ENCODE measurements at regions not wholly inside any gene's neighbourhood (a gene's known extent, or its start where the extent isn't known, plus 50 kb on each side); places are given as distances from the start of the nearest gene placed in this dataset.
A peak's percentile ranks its signal among the peaks of the same experiment; 100 is the strongest.

DNA sequence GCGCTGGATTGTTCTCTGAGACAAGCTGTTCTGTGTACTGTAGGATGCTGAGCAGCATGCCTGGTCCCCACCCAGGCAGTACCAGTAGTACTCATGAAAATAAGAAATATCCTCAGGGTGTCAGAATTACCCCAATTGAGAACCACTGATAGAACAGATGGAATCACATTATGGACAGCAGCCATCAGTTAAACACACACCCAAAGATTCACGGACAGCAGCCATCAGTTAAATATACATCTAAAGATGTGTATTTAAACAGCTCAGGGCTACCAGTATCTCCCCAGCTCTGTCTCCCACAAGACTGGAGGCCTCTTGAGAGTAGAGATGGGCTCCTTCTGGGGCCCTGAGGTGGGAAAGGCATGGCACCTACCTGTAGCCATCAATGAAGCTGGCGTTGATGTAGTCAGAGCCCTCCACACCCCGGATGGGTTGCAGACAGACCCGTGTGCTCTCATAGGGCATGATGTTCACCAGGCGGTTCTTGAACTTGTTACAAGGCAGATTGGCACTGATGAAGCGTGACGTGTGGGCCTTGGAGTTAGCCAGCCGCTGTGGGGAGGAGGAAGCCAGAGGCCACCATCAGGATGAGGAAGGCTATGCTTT, 129.3 kb downstream of the PTPRS start:
- H3K9me3 Mint-ChIP-seq = peaks cover 0 to 6% (median 0%) of the 10 kb centered on the region in 11 donors

GRCh38 chr19:5210556-5210955, 130.1 kb downstream of the PTPRS start:
- intact Hi-C loops (cut with micrococcal nuclease) = no loop called here
- no peaks in the 10 kb centered on the region for H3K36me3 ChIP-seq (ENCODE audit: control insufficient read depth in 2 of 3, insufficient read depth in 3 of 3, low read length in 3 of 3)

More for the DNA sequence above, 129.3 kb downstream of the PTPRS start:
- Histone ChIP-seq H3K36me3 (ENCODE audit: control insufficient read depth in 2 of 3, insufficient read depth in 3 of 3, low read length in 3 of 3) (no peaks in the 10 kb centered on the region), H3K27me3 (ENCODE audit: control insufficient read depth in 2 of 2, insufficient read depth in 2 of 2, low read length in 2 of 2) (no peaks in the 10 kb centered on the region), H3K9me3 (ENCODE audit: control insufficient read depth in 2 of 3, low read length in 3 of 3) (peaks cover 0 to 4% (median 0%) of the 10 kb centered on the region in 3 experiments), H3K27ac (ENCODE audit: low read depth, low read length) (no peak overlapping the region), H3K4me1 (ENCODE audit: control insufficient read depth in 2 of 2, insufficient read depth in 2 of 2, low read length in 2 of 2) (no peaks in the 10 kb centered on the region), H3K4me3 (ENCODE audit: low read length) (no peak overlapping the region)
- no peaks in the 10 kb centered on the region for H3K27me3 Mint-ChIP-seq
- H3K27ac Mint-ChIP-seq = no peak overlapping the region
- H3K4me3 Mint-ChIP-seq = no peak overlapping the region
- no peak for ATAC-seq
- ChIA-PET CTCF (interaction anchor here (0.7 kb wide), 1 partner anchor 13 kb away, joined by 5 read pairs; no protein-coding TSS in a partner anchor), POLR2A (no interaction called here)
- no peak for DNase-seq
- H3K36me3 Mint-ChIP-seq = peaks cover 0 to 29% (median 14%) of the 10 kb centered on the region in 5 donors
- peaks cover 0 to 2% (median 0%) of the 10 kb centered on the region in 7 donors for H3K4me1 Mint-ChIP-seq
- intact Hi-C loops (cut with micrococcal nuclease) = no loop called here

DNA sequence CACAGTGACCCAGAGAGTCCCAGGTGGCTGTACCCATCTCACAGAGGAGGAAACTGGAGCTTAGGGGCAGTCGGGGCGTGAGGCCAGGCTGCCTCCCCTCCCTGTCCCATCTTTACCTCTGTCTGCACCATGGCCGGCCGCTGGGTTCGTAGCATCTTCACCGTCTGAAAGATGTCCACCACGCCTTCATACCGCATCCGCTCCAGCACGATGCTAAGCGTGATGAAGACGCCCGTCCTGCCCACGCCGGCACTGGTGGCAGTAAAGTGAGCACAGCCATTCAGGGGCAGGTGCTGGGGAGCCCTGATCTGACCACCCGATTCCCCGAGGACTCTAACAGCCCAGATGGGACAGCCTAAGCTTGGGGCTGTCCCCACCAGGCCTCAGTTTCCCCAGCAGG, 132.8 kb downstream of the PTPRS start:
- H3K27me3 Mint-ChIP-seq = no peaks in the 10 kb centered on the region
- no peak overlapping the region for H3K27ac Mint-ChIP-seq
- intact Hi-C loops (cut with micrococcal nuclease) = no loop called here
- ATAC-seq (no peak), DNase-seq (no peak)
- peaks cover 0 to 15% (median 7%) of the 10 kb centered on the region in 11 donors for H3K9me3 Mint-ChIP-seq
- Histone ChIP-seq H3K4me3 (ENCODE audit: low read length) (no peak overlapping the region), H3K36me3 (ENCODE audit: control insufficient read depth in 2 of 3, insufficient read depth in 3 of 3, low read length in 3 of 3) (no peaks in the 10 kb centered on the region), H3K9me3 (ENCODE audit: control insufficient read depth in 2 of 3, low read length in 3 of 3) (peaks cover 0 to 10% (median 0%) of the 10 kb centered on the region in 3 experiments), H3K27ac (ENCODE audit: low read depth, low read length) (no peak overlapping the region), H3K27me3 (ENCODE audit: control insufficient read depth in 2 of 2, insufficient read depth in 2 of 2, low read length in 2 of 2) (no peaks in the 10 kb centered on the region), H3K4me1 (ENCODE audit: control insufficient read depth in 2 of 2, insufficient read depth in 2 of 2, low read length in 2 of 2) (no peaks in the 10 kb centered on the region)
- H3K36me3 Mint-ChIP-seq = peaks cover 0 to 11% (median 8%) of the 10 kb centered on the region in 5 donors
- peaks cover 0 to 11% (median 3%) of the 10 kb centered on the region in 7 donors for H3K4me1 Mint-ChIP-seq
- POLR2A ChIA-PET = no interaction called here
- CTCF ChIA-PET = no interaction called here
- H3K4me3 Mint-ChIP-seq = no peak overlapping the region

More at GRCh38 chr19:5210556-5210955, 130.1 kb downstream of the PTPRS start:
- H3K27me3 Mint-ChIP-seq = no peaks in the 10 kb centered on the region
- peaks cover 0 to 29% (median 14%) of the 10 kb centered on the region in 5 donors for H3K36me3 Mint-ChIP-seq
- POLR2A ChIA-PET = no interaction called here
- CTCF ChIA-PET = no interaction called here
- no peaks in the 10 kb centered on the region for H3K4me1 ChIP-seq (ENCODE audit: control insufficient read depth in 2 of 2, insufficient read depth in 2 of 2, low read length in 2 of 2)
- DNase-seq = no peak
- H3K27ac ChIP-seq (ENCODE audit: low read depth, low read length) = no peak overlapping the region
- no peaks in the 10 kb centered on the region for H3K27me3 ChIP-seq (ENCODE audit: control insufficient read depth in 2 of 2, insufficient read depth in 2 of 2, low read length in 2 of 2)
- no peak overlapping the region for H3K4me3 Mint-ChIP-seq
- no peak overlapping the region for H3K4me3 ChIP-seq (ENCODE audit: low read length)
- peaks cover 0 to 4% (median 0%) of the 10 kb centered on the region in 3 experiments for H3K9me3 ChIP-seq (ENCODE audit: control insufficient read depth in 2 of 3, low read length in 3 of 3)
- no peak for ATAC-seq
- peaks cover 0 to 6% (median 0%) of the 10 kb centered on the region in 11 donors for H3K9me3 Mint-ChIP-seq
- H3K27ac Mint-ChIP-seq = no peak overlapping the region
- peaks cover 0 to 6% (median 0%) of the 10 kb centered on the region in 7 donors for H3K4me1 Mint-ChIP-seq

DNA sequence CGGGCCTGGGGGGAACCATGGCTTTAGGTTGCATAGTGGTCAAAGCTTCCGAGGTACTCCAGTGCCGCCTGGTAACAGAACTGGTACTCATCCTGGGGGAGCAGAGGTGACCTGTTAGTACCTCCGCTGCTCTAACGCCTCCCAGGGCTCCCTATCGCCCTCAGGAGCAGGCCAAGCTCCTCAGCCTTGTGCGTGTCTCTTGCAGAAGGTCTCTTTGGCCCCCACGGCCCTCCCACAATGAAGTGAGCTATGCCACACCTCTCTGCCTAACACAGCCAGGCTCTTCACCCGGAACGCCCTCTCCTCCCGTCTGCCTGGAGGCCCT, 133.9 kb downstream of the PTPRS start:
- ChIA-PET POLR2A (interaction anchor here (0.7 kb wide), 1 partner anchor 300 kb away, joined by 3 read pairs; no protein-coding TSS in a partner anchor), CTCF (interaction anchor here (0.6 kb wide), 1 partner anchor 396 kb away, joined by 3 read pairs; no protein-coding TSS in a partner anchor)
- Mint-ChIP-seq H3K27me3 (no peaks in the 10 kb centered on the region), H3K4me1 (peaks cover 0 to 11% (median 3%) of the 10 kb centered on the region in 7 donors), H3K36me3 (peaks cover 0 to 11% (median 7%) of the 10 kb centered on the region in 5 donors), H3K4me3 (no peak overlapping the region), H3K27ac (no peak overlapping the region), H3K9me3 (peaks cover 0 to 26% (median 12%) of the 10 kb centered on the region in 11 donors)
- Histone ChIP-seq H3K4me1 (ENCODE audit: control insufficient read depth in 2 of 2, insufficient read depth in 2 of 2, low read length in 2 of 2) (no peaks in the 10 kb centered on the region), H3K36me3 (ENCODE audit: control insufficient read depth in 2 of 3, insufficient read depth in 3 of 3, low read length in 3 of 3) (no peaks in the 10 kb centered on the region), H3K27me3 (ENCODE audit: control insufficient read depth in 2 of 2, insufficient read depth in 2 of 2, low read length in 2 of 2) (no peaks in the 10 kb centered on the region), H3K27ac (ENCODE audit: low read depth, low read length) (no peak overlapping the region), H3K9me3 (ENCODE audit: control insufficient read depth in 2 of 3, low read length in 3 of 3) (peaks cover 0 to 15% (median 0%) of the 10 kb centered on the region in 3 experiments), H3K4me3 (ENCODE audit: low read length) (no peak overlapping the region)
- no peak for ATAC-seq
- DNase-seq = no peak
- intact Hi-C loops (cut with micrococcal nuclease) = no loop called here

DNA sequence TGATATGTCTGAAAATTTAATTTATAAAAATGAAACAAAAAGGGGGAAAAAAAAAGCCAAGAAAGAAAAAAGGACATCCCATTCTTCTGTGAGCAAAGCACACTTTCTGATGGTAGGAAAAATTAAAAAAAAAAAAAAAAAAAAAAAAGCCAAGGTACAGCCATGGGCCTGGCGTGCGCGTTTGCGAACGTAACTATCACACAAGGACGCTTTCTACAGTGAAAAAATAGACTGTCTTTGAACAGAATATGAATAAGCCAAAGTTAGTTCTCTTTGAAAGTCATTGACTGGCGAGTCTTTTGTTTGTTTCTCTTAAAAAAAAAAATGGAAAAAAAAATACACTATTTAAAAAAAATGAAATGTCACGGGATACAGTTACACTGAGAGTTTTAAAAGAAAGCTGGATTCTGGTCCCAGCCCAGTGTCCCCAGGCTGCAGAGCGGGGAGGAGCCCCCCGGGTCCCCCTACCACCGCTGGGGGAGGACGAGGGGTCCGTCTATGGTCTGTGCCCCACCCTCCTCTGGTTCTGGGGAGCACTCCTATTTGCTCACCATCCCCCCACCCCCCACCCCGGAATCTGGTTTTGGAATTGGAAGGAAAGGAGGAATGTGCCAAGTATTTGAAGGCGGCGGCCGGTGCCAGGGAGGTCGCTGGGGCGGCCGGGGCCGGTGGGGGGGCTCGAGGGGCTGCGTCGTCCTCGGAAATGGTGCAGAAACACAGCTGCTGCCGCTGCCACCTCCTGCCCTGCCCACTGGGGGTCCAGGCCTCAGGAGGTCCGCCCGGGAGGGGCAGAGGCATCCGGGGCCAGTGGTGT, 134.5 kb downstream of the PTPRS start:
- ChIA-PET POLR2A (interaction anchor here (0.7 kb wide), 2 partner anchors 18 to 300 kb away, joined by 3 to 7 read pairs; no protein-coding TSS in a partner anchor), CTCF (interaction anchor here (0.6 kb wide), 1 partner anchor 395 kb away, joined by 3 read pairs; no protein-coding TSS in a partner anchor)
- Histone ChIP-seq H3K36me3 (ENCODE audit: control insufficient read depth in 2 of 3, insufficient read depth in 3 of 3, low read length in 3 of 3) (no peaks in the 10 kb centered on the region), H3K27me3 (ENCODE audit: control insufficient read depth in 2 of 2, insufficient read depth in 2 of 2, low read length in 2 of 2) (no peaks in the 10 kb centered on the region), H3K27ac (ENCODE audit: low read depth, low read length) (no peak overlapping the region), H3K4me1 (ENCODE audit: control insufficient read depth in 2 of 2, insufficient read depth in 2 of 2, low read length in 2 of 2) (no peaks in the 10 kb centered on the region), H3K4me3 (ENCODE audit: low read length) (no peak overlapping the region), H3K9me3 (ENCODE audit: control insufficient read depth in 2 of 3, low read length in 3 of 3) (peaks cover 0 to 15% (median 0%) of the 10 kb centered on the region in 3 experiments)
- H3K4me1 Mint-ChIP-seq = peaks cover 0 to 11% (median 3%) of the 10 kb centered on the region in 7 donors
- H3K27me3 Mint-ChIP-seq = no peaks in the 10 kb centered on the region
- intact Hi-C loops (cut with micrococcal nuclease) = no loop called here
- peaks cover 0 to 31% (median 15%) of the 10 kb centered on the region in 11 donors for H3K9me3 Mint-ChIP-seq
- peak overlapping the region in 4 of 10 donors; percentile 33 to 88 (median 70) for H3K4me3 Mint-ChIP-seq
- peak overlapping the region in 4 of 9 donors; percentile 59 to 80 (median 74) for H3K27ac Mint-ChIP-seq
- ATAC-seq = peak; percentile 41
- DNase-seq = peak in 2 of 9 donors; percentile 18 to 36
- H3K36me3 Mint-ChIP-seq = peaks cover 0 to 8% (median 3%) of the 10 kb centered on the region in 5 donors

DNA sequence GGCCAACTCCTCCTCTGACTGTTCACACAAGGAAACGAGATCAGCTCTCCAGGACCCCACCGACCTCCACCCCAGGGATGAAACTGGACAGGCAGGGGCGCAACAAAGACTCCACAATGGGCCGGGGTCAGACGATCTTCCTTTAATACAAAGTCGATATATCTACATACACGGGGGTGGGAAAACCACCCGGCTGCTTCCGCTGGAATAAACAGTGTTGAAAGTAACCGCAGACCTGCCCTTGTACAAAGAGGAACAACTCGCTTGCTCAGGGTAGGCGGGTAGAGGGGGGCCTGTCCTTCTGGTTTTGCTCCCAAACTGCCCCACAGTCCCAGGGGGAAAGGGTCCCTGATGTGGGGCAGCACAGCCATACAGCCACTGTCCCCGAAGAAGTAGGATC, 135.2 kb downstream of the PTPRS start:
- Histone ChIP-seq H3K4me3 (ENCODE audit: low read length) (no peak overlapping the region), H3K36me3 (ENCODE audit: control insufficient read depth in 2 of 3, insufficient read depth in 3 of 3, low read length in 3 of 3) (no peaks in the 10 kb centered on the region), H3K27ac (ENCODE audit: low read depth, low read length) (no peak overlapping the region), H3K27me3 (ENCODE audit: control insufficient read depth in 2 of 2, insufficient read depth in 2 of 2, low read length in 2 of 2) (no peaks in the 10 kb centered on the region), H3K4me1 (ENCODE audit: control insufficient read depth in 2 of 2, insufficient read depth in 2 of 2, low read length in 2 of 2) (no peaks in the 10 kb centered on the region), H3K9me3 (ENCODE audit: control insufficient read depth in 2 of 3, low read length in 3 of 3) (peaks cover 0 to 21% (median 0%) of the 10 kb centered on the region in 3 experiments)
- DNase-seq = peak in 5 of 9 donors; percentile 10 to 49 (median 23)
- Mint-ChIP-seq H3K9me3 (peaks cover 0 to 35% (median 17%) of the 10 kb centered on the region in 11 donors), H3K36me3 (peaks cover 0 to 3% (median 0%) of the 10 kb centered on the region in 5 donors), H3K4me1 (peaks cover 0 to 11% (median 3%) of the 10 kb centered on the region in 7 donors), H3K27ac (peak overlapping the region in 6 of 9 donors; percentile 32 to 80 (median 74)), H3K4me3 (peak overlapping the region in 8 of 10 donors; percentile 5 to 88 (median 53)), H3K27me3 (no peaks in the 10 kb centered on the region)
- ChIA-PET CTCF (no interaction called here), POLR2A (interaction anchor here (0.6 to 0.7 kb wide), 2 partner anchors 18 to 110 kb away, joined by 3 to 7 read pairs; no protein-coding TSS in a partner anchor)
- intact Hi-C loops (cut with micrococcal nuclease) = no loop called here
- peak; percentile 64 for ATAC-seq
